ENCODE measurements at regions not wholly inside any gene's neighbourhood (a gene's known extent, or its start where the extent isn't known, plus 50 kb on each side); places are given as distances from the start of the nearest gene placed in this dataset.

GRCh38 chr10:28879875-28880682, 202.8 kb downstream of the BAMBI start:
- TF ChIP-seq EZH2 (IDR thresholded peaks at IDR 0.05; ENCODE audit: borderline replicate concordance, low read depth, low read length, poor library complexity, severe bottlenecking) = no peak
- TF ChIP-seq CTCF (conservative IDR thresholded peaks at IDR 0.05; ENCODE audit: low read depth, low read length) = no peak

All from A673 (cell line).